ENCODE measurements at regions not wholly inside any gene's neighbourhood (a gene's known extent, or its start where the extent isn't known, plus 50 kb on each side); places are given as distances from the start of the nearest gene placed in this dataset.

DNA sequence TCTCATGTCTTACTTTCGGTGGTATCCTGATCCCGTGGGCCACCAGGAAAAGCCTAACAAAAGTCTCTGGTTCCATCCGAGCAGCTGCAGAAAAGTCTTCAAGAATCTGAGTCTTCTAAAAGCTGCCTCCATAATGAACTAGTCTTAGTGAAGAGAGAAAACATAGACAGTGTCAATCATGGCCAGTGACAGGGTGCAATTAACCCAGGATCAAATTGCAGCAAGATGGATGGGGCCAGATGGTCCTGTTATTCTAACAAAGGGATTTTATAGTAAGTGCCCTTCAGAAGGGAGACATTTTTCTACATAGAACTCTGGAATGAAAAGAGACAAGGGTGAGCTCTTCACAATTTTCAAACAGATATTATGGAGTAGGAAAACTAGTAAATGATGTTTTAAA is 281.6 kb upstream of the ZFP64 start:
- no peak for ATAC-seq
- Histone ChIP-seq H3K4me1 (ENCODE audit: insufficient read depth, low read length) (no peaks in the 10 kb centered on the region), H3K27ac (ENCODE audit: low read length) (no peak overlapping the region), H4K20me1 (ENCODE audit: low read length) (no peaks in the 10 kb centered on the region), H3K36me3 (ENCODE audit: low read depth, low read length) (no peaks in the 10 kb centered on the region), H3K4me3 (ENCODE audit: low read length) (no peak overlapping the region), H3F3A (ENCODE audit: low read length, unreplicated experiment) (no peaks in the 10 kb centered on the region), H2AFZ (ENCODE audit: low read length) (no peak overlapping the region), H3K27me3 (ENCODE audit: low read length) (peaks cover 9% of the 10 kb centered on the region; the same call in 1 of the 2 replicates), H3K9ac (ENCODE audit: low read length) (no peak overlapping the region), H3K4me2 (ENCODE audit: low read length) (no peak overlapping the region), H3K9me3 (ENCODE audit: low read length) (no peaks in the 10 kb centered on the region), H3K9me2 (replicated peaks; ENCODE audit: low read length) (no peaks in the 10 kb centered on the region), H3K79me2 (ENCODE audit: low read length) (no peaks in the 10 kb centered on the region)
- intact Hi-C loops (cut with micrococcal nuclease), result no loop called here
- BruUV-seq (replicated peaks), result no TSS peak
- no peak for TF ChIP-seq EZH2phosphoT487 (IDR thresholded peaks at IDR 0.05; ENCODE audit: borderline replicate concordance, low read length)
- DNase-seq, result no peak
- ChIA-PET CTCF (no interaction called here), POLR2A (ENCODE audit: unreplicated experiment) (no interaction called here)

DNA sequence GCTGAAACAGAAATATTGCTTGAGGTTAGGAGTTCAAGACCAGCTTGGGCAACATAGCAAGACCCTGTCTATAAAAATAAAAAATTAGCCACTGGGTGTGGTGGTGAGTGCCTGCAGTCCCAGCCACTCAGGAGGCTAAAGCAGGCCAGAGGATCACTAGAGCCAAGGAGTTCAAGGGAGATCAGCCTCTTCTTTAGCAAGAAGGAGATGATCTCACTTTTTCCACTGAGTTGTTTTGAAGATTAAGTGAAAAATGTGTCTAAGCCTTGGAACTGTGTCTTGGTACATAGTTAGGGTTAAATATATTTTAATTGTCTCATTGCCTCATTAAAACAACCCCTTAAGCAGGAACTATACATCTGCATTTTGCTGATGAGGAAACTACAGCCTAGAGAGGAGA is 279.0 kb upstream of the ZFP64 start:
- no peaks in the 10 kb centered on the region for H3K36me3 ChIP-seq (ENCODE audit: low read depth, low read length)
- no peak for ATAC-seq
- no peaks in the 10 kb centered on the region for H4K20me1 ChIP-seq (ENCODE audit: low read length)
- intact Hi-C loops (cut with micrococcal nuclease), result no loop called here
- POLR2A ChIA-PET (ENCODE audit: unreplicated experiment), result no interaction called here
- no peak overlapping the region for H3K9ac ChIP-seq (ENCODE audit: low read length)
- H3K9me2 ChIP-seq (replicated peaks; ENCODE audit: low read length), result no peaks in the 10 kb centered on the region
- no peaks in the 10 kb centered on the region for H3K4me1 ChIP-seq (ENCODE audit: insufficient read depth, low read length)
- no TSS peak for BruUV-seq (replicated peaks)
- no peaks in the 10 kb centered on the region for H3K9me3 ChIP-seq (ENCODE audit: low read length)
- TF ChIP-seq EZH2phosphoT487 (IDR thresholded peaks at IDR 0.05; ENCODE audit: borderline replicate concordance, low read length) (no peak), EZH2 (IDR thresholded peaks at IDR 0.05; ENCODE audit: low read length, unreplicated experiment) (no peak)
- TF ChIP-seq, protein P1, sequence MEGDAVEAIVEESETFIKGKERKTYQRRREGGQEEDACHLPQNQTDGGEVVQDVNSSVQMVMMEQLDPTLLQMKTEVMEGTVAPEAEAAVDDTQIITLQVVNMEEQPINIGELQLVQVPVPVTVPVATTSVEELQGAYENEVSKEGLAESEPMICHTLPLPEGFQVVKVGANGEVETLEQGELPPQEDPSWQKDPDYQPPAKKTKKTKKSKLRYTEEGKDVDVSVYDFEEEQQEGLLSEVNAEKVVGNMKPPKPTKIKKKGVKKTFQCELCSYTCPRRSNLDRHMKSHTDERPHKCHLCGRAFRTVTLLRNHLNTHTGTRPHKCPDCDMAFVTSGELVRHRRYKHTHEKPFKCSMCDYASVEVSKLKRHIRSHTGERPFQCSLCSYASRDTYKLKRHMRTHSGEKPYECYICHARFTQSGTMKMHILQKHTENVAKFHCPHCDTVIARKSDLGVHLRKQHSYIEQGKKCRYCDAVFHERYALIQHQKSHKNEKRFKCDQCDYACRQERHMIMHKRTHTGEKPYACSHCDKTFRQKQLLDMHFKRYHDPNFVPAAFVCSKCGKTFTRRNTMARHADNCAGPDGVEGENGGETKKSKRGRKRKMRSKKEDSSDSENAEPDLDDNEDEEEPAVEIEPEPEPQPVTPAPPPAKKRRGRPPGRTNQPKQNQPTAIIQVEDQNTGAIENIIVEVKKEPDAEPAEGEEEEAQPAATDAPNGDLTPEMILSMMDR (conservative IDR thresholded peaks at IDR 0.05; ENCODE audit: low read depth, low read length), result no peak
- no peaks in the 10 kb centered on the region for H3F3A ChIP-seq (ENCODE audit: low read length, unreplicated experiment)
- H2AFZ ChIP-seq (ENCODE audit: low read length), result no peak overlapping the region
- H3K27me3 ChIP-seq (ENCODE audit: low read length), result peaks cover 4% of the 10 kb centered on the region; the same call in 1 of the 2 replicates
- CTCF ChIA-PET, result no interaction called here
- no peak overlapping the region for H3K4me3 ChIP-seq (ENCODE audit: low read length)
- H3K4me2 ChIP-seq (ENCODE audit: low read length), result no peak overlapping the region
- H3K27ac ChIP-seq (ENCODE audit: low read length), result no peak overlapping the region
- no peak for DNase-seq
- H3K79me2 ChIP-seq (ENCODE audit: low read length), result no peaks in the 10 kb centered on the region

DNA sequence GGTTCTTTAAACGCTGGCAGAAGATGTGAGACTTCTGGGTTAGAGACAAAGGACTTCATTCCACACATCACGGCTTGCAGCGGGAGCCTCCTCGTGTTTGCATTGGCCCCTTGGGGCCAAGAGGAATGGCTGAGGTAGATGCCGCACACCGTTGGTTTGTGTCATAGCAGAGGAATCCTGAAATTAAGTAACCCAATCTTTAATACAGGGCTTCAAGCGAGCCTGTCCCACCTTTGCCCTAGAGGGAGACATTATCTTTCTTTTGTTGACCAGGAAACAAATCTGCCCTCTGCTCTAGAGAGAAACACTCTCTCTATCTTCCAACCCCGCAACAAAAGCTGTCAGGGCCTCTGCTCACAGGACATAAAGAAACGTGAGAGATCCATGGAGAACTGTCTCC is 277.5 kb upstream of the ZFP64 start:
- no peak overlapping the region for H2AFZ ChIP-seq (ENCODE audit: low read length)
- H3K9me2 ChIP-seq (replicated peaks; ENCODE audit: low read length), result no peaks in the 10 kb centered on the region
- no peak for DNase-seq
- H3K4me1 ChIP-seq (ENCODE audit: insufficient read depth, low read length), result no peaks in the 10 kb centered on the region
- intact Hi-C loops (cut with micrococcal nuclease), result no loop called here
- TF ChIP-seq, protein P1 (conservative IDR thresholded peaks at IDR 0.05; ENCODE audit: low read depth, low read length), result no peak
- TF ChIP-seq EZH2 (IDR thresholded peaks at IDR 0.05; ENCODE audit: low read length, unreplicated experiment), result no peak
- no peak for TF ChIP-seq EZH2phosphoT487 (IDR thresholded peaks at IDR 0.05; ENCODE audit: borderline replicate concordance, low read length)
- H3K36me3 ChIP-seq (ENCODE audit: low read depth, low read length), result no peaks in the 10 kb centered on the region
- H3K27ac ChIP-seq (ENCODE audit: low read length), result no peak overlapping the region
- H3K4me3 ChIP-seq (ENCODE audit: low read length), result no peak overlapping the region
- no peaks in the 10 kb centered on the region for H3F3A ChIP-seq (ENCODE audit: low read length, unreplicated experiment)
- no peaks in the 10 kb centered on the region for H3K79me2 ChIP-seq (ENCODE audit: low read length)
- BruUV-seq (replicated peaks), result no TSS peak
- no peaks in the 10 kb centered on the region for H4K20me1 ChIP-seq (ENCODE audit: low read length)
- ATAC-seq, result no peak
- H3K9ac ChIP-seq (ENCODE audit: low read length), result no peak overlapping the region
- CTCF ChIA-PET, result no interaction called here
- H3K27me3 ChIP-seq (ENCODE audit: low read length), result peaks cover 6% of the 10 kb centered on the region; the same call in 1 of the 2 replicates
- POLR2A ChIA-PET (ENCODE audit: unreplicated experiment), result no interaction called here
- no peaks in the 10 kb centered on the region for H3K9me3 ChIP-seq (ENCODE audit: low read length)
- no peak overlapping the region for H3K4me2 ChIP-seq (ENCODE audit: low read length)
